ENCODE measurements at regions not wholly inside any gene's neighbourhood (a gene's known extent, or its start where the extent isn't known, plus 50 kb on each side); places are given as distances from the start of the nearest gene placed in this dataset.
A peak's percentile ranks its signal among the peaks of the same experiment; 100 is the strongest.

- in situ Hi-C loops (cut with HindIII; ENCODE audit: low pct_unique_long_range_greater_than_20kb, low sequenced_read_pairs) = no loop called here
- no peak for DNase-seq (ENCODE audit: low read depth, low spot score)
These were observed 192.9 kb upstream of the RIOK2 start for GRCh38 chr5:97375959-97376358.

- in situ Hi-C loops (cut with HindIII; ENCODE audit: low pct_unique_long_range_greater_than_20kb, low sequenced_read_pairs) = no loop called here
- DNase-seq (ENCODE audit: low read depth, low spot score) = no peak
These were observed 194.5 kb upstream of the RIOK2 start for GRCh38 chr5:97377582-97377981.

GRCh38 chr5:97383996-97384395 lies 200.9 kb upstream of the RIOK2 start:
- no peak for DNase-seq (ENCODE audit: low read depth, low spot score)
- in situ Hi-C loops (cut with HindIII; ENCODE audit: low pct_unique_long_range_greater_than_20kb, low sequenced_read_pairs) = no loop called here

- DNase-seq (ENCODE audit: low read depth, low spot score) = no peak
- in situ Hi-C loops (cut with HindIII; ENCODE audit: low pct_unique_long_range_greater_than_20kb, low sequenced_read_pairs) = no loop called here
These were observed 205.7 kb upstream of the RIOK2 start for GRCh38 chr5:97388794-97389193.

- DNase-seq (ENCODE audit: low read depth, low spot score) = no peak
- in situ Hi-C loops (cut with HindIII; ENCODE audit: low pct_unique_long_range_greater_than_20kb, low sequenced_read_pairs) = no loop called here
These were observed 217.5 kb upstream of the RIOK2 start for GRCh38 chr5:97400537-97400936.

GRCh38 chr5:97405941-97406340 lies 222.9 kb upstream of the RIOK2 start:
- no peak for DNase-seq (ENCODE audit: low read depth, low spot score)
- in situ Hi-C loops (cut with HindIII; ENCODE audit: low pct_unique_long_range_greater_than_20kb, low sequenced_read_pairs) = no loop called here

DNA sequence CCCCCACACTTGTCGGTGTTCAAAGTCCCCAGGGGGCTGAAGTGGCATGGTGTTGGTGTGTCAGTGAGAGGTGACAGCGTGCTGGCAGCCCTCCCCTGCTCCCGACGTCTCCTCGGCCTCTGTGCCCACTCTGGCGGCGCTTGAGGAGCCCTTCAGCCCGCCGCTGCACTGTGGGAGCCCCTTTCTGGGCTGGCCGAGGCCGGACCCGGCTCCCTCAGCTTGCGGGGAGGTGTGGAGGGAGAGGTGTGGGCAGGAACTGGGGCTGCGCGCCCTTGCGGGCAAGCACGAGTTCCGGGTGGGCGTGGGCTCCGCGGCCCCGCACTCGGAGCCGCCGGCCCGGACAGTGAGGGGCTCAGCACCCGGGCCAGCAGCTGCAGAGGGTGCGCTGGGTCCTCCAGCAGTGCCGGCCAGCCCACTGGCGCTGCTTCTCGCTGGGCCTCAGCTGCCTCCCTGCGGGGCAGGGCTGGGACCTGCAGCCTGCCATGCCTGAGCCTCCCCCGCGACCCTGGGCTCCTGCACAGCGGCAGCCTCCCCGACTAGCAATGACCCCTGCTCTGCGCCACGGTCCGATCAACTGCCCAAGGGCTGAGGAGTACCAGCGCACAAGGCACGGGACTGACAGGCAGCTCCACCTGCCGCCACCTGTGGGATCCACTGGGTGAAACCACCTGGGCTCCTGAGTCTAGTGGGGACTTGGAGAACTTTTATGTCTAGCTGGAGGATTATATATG lies 224.1 kb upstream of the RIOK2 start:
- in situ Hi-C loops (cut with HindIII; ENCODE audit: low pct_unique_long_range_greater_than_20kb, low sequenced_read_pairs) = no loop called here
- no peak for DNase-seq (ENCODE audit: low read depth, low spot score)

DNA sequence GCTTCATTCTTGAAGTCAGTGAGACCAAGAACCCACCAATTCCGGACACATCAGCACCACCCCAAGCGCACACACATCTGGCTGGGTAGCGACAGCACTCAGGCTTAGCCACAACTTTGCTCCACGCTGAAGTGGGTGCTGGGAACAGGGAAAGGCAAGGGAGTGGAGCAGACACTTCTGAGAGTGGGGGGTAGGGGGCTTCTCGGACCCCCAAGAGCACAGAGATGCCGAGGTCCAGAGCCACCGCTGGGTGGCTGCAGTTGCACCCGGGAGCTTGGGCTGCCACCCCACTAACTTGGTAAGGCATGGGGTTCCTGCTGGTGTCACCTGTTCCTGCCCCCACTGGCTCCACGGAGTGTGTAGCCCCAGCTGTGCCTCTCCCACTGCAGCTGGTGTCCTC lies 225.3 kb upstream of the RIOK2 start:
- in situ Hi-C loops (cut with HindIII; ENCODE audit: low pct_unique_long_range_greater_than_20kb, low sequenced_read_pairs) = no loop called here
- no peak for DNase-seq (ENCODE audit: low read depth, low spot score)

GRCh38 chr5:97412959-97413358 lies 229.9 kb upstream of the RIOK2 start:
- in situ Hi-C loops (cut with HindIII; ENCODE audit: low pct_unique_long_range_greater_than_20kb, low sequenced_read_pairs) = no loop called here
- no peak for DNase-seq (ENCODE audit: low read depth, low spot score)

GRCh38 chr5:97417986-97418385 lies 234.9 kb upstream of the RIOK2 start:
- in situ Hi-C loops (cut with HindIII; ENCODE audit: low pct_unique_long_range_greater_than_20kb, low sequenced_read_pairs) = no loop called here
- no peak for DNase-seq (ENCODE audit: low read depth, low spot score)

GRCh38 chr5:97418462-97418861 lies 235.4 kb upstream of the RIOK2 start:
- in situ Hi-C loops (cut with HindIII; ENCODE audit: low pct_unique_long_range_greater_than_20kb, low sequenced_read_pairs) = no loop called here
- no peak for DNase-seq (ENCODE audit: low read depth, low spot score)

DNA sequence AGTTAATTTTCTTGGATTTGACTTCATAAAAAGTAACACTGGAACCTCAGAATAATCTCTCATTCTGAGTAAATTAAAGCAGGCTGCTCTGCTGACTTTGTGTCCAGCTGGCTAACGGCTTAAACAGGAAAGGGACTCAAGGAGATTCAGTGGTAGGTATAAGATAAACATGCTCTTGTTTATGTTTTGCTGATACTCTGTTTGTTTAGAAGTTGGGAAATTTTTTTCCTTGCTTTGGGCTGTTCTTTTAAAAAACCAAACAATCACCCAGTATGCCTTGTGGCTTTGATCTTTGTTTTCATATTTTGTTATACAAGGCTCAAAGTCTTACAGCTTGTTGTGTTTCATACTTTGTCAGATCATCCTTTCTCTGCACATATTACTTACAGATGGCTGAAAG lies 237.6 kb upstream of the RIOK2 start:
- in situ Hi-C loops (cut with HindIII; ENCODE audit: low pct_unique_long_range_greater_than_20kb, low sequenced_read_pairs) = no loop called here
- no peak for DNase-seq (ENCODE audit: low read depth, low spot score)

DNA sequence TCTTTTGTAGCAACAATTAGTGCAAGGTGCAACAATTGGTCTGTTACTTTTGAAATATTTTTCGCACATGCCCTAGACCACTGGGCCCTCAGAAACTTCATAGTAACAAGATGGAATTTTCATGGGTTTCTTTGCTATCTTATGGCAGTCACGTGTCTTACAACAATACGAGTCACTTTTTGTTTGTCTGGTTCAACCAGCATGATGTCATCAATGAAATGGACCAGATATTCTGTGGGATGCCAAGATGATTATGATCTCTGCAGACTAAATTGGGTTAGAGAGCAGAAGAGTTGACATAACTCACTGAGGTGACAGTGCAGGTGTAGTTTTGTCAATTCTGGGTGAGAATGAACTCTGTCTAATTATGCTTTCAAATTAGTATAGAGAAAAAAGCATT lies 239.6 kb upstream of the RIOK2 start:
- no peak for DNase-seq (ENCODE audit: low read depth, low spot score)
- in situ Hi-C loops (cut with HindIII; ENCODE audit: low pct_unique_long_range_greater_than_20kb, low sequenced_read_pairs) = no loop called here

DNA sequence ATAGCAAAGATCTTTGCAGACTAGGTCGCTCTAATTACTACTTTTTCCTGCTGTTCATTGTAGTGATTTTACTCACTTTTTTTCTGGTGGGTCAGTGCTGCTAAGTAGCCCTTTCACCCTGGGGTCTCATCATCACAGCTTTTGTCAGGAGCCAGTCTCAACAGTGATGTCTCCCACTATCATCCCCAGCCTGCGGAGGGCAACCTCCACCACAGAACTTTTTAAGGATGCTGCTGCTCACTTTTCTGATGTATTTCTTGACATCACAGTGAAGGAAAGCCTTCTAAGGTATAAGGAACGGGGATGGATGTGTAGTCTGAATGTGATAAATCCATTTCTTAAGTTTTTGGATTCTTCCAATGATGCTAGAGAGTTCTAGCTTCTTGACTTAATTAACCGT lies 242.5 kb upstream of the RIOK2 start:
- in situ Hi-C loops (cut with HindIII; ENCODE audit: low pct_unique_long_range_greater_than_20kb, low sequenced_read_pairs) = no loop called here

DNA sequence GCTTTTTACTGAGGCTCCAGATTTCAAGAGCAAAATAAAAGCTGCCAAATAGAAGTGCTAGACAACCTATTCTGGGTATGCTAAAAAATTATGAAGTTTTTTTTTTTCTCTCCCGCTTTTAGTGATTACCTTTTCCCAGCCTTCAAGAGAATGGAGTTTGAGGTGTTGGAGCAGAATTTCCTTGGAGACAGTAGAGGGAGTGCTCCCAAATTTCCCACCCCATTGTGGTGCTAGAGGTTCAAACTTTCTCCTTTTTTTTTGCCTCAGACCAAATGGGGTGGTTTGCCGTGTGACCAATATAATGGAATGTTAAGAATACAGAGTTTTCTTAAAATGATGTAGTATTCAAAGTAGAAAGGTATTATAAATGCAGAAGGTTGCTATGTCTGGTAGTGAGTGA lies 244.2 kb upstream of the RIOK2 start:
- in situ Hi-C loops (cut with HindIII; ENCODE audit: low pct_unique_long_range_greater_than_20kb, low sequenced_read_pairs) = no loop called here
- no peak for DNase-seq (ENCODE audit: low read depth, low spot score)

More for the DNA sequence above, 242.5 kb upstream of the RIOK2 start:
- DNase-seq (ENCODE audit: low read depth, low spot score) = peak; percentile 31

DNA sequence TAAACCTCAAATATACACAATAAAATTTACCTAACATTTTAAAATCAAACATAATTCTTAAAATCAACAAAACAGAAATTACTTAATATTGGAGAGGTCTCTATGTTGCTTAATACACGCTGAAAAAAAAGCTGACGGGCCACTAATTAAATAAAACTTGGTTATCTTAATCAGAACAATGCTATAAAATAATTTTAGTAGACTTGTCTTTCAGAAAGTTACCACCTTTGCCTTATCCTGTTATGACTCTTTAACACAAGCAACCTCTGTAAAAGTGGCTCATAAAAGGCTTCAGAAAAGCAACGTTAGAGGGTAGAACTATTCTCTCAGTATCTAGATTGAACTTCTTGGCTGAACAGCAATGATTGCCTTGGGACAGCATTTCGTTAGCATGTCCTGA lies 251.0 kb upstream of the RIOK2 start:
- DNase-seq (ENCODE audit: low read depth, low spot score) = no peak
- in situ Hi-C loops (cut with HindIII; ENCODE audit: low pct_unique_long_range_greater_than_20kb, low sequenced_read_pairs) = no loop called here

DNA sequence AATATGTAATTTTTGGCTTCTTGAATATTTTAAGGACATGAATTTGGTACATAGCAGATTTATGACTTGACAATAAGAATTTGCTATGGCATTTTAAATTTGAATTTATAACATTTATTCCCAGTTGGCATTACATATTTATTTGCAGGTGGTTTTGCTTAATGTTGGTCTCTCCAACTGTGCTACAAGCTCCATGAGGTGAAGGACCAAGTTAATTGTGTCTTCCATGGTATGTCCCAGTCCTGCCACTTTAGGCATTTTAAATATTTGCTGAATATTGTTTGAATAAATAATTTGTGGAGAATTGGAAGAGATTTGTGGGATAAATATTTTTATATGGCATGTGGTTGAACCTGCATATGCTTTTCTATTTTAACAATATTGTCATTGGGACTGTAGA lies 253.4 kb upstream of the RIOK2 start:
- in situ Hi-C loops (cut with HindIII; ENCODE audit: low pct_unique_long_range_greater_than_20kb, low sequenced_read_pairs) = no loop called here
- no peak for DNase-seq (ENCODE audit: low read depth, low spot score)

DNA sequence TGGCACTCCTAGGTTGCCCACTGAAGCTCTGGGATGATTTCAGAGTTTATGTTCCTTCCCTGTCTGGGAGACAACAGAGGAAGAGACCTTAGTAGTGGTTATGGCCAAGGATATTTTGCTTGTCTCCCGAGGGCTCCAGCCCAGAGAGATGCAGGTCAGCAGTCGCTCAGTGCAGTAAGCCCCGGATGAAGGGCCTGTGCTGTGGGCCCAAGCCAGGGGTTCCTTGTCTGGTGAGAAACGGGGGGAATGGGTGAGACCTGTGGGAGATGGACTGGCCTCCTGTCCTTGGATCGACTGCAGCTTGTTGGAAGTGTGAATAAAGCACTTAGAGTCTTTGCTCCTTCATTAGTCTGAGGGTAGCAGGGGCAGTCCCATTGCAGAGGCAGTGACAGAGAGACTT lies 260.7 kb upstream of the RIOK2 start:
- DNase-seq (ENCODE audit: low read depth, low spot score) = no peak
- in situ Hi-C loops (cut with HindIII; ENCODE audit: low pct_unique_long_range_greater_than_20kb, low sequenced_read_pairs) = no loop called here

DNA sequence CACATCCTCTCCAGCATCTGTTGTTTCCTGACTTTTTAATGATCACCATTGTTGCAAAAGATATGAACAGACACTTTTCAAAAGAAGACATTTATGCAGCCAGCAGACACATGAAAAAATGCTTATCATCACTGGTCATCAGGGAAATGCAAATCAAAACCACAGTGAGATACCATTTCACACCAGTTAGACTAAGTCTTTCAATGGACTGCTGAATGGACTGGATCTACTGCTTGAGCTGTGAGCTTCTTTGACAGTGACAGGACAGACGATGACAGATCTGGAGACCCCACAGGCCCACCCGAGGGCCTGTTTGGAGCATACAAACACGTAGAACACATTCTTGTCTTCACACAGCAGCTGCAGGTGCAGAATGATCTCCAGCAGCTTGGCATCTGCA lies 266.1 kb upstream of the RIOK2 start:
- in situ Hi-C loops (cut with HindIII; ENCODE audit: low pct_unique_long_range_greater_than_20kb, low sequenced_read_pairs) = no loop called here

GRCh38 chr5:97452646-97453045 lies 269.6 kb upstream of the RIOK2 start:
- DNase-seq (ENCODE audit: low read depth, low spot score) = no peak
- in situ Hi-C loops (cut with HindIII; ENCODE audit: low pct_unique_long_range_greater_than_20kb, low sequenced_read_pairs) = no loop called here

More for the DNA sequence above, 266.1 kb upstream of the RIOK2 start:
- DNase-seq (ENCODE audit: low read depth, low spot score) = no peak

All from SK-MEL-5 (cell line).